Mucosa of descending colon (tissue), 3 donors: ENCODE measurements at regions not wholly inside any gene's neighbourhood (a gene's known extent, or its start where the extent isn't known, plus 50 kb on each side); places are given as distances from the start of the nearest gene placed in this dataset.
A peak's percentile ranks its signal among the peaks of the same experiment; 100 is the strongest.

ENCODE experiments used
- ATAC-seq: fragments of 200-7000 bp; cut with Tn5 transposase; one replicate; pipeline ENCODE4 v1.9.1; 2020; ENCODE audit warnings: mild to moderate bottlenecking, moderate library complexity
- DNase-seq, 3 donors: peaks; one replicate each; pipeline ENCODE4 v3.0.0-alpha.2; 2020
- H3K36me3 ChIP-seq: fragments of 200-600 bp; one replicate; pipeline ENCODE4 v1.8.0; 2021; ENCODE audit warnings: low read depth, mild to moderate bottlenecking
- H3K4me1 ChIP-seq: fragments of 200-600 bp; one replicate; pipeline ENCODE4 v1.8.0; 2021; ENCODE audit warnings: low read depth, mild to moderate bottlenecking
- H3K4me3 ChIP-seq: fragments of 200-600 bp; one replicate; pipeline ENCODE4 v1.8.0; 2021; ENCODE audit warnings: mild to moderate bottlenecking
- H3K9me3 ChIP-seq: fragments of 200-600 bp; one replicate; pipeline ENCODE4 v1.8.0; 2021; ENCODE audit warnings: mild to moderate bottlenecking
- intact Hi-C, 2 donors: fragments of 100-400 bp; cut with DNase I in 1 of 2; cut with micrococcal nuclease in 1 of 2; formaldehyde crosslinking; loops; one replicate each; pipeline versions ENCODE4 v1.11.0 to v1.11.1; 2022; cut with DNase I, micrococcal nuclease
- TF ChIP-seq, protein P1 (sequence below): fragments of 200-600 bp; IDR thresholded peaks from one replicate; pipeline ENCODE4 v1.8.0; 2022; ENCODE audit warnings: antibody characterized with exemption, mild to moderate bottlenecking
- donor health status: DM: no; HTN: no; CAD: no; lungs with moderate emphysema.
- donor health status: DM: no; HTN: no; CAD: no.
- donor health status: DM: no; HTN: yes; CAD: no.

GRCh38 chr13:74023484-74023883 lies 110.7 kb downstream of the KLF12 start:
- Histone ChIP-seq H3K9me3 (no peaks in the 10 kb centered on the region), H3K36me3 (no peaks in the 10 kb centered on the region), H3K4me1 (peaks cover 11% of the 10 kb centered on the region), H3K4me3 (no peak overlapping the region)
- no peak for DNase-seq
- intact Hi-C loops = no loop called here
- ATAC-seq = no peak
- TF ChIP-seq, protein P1, sequence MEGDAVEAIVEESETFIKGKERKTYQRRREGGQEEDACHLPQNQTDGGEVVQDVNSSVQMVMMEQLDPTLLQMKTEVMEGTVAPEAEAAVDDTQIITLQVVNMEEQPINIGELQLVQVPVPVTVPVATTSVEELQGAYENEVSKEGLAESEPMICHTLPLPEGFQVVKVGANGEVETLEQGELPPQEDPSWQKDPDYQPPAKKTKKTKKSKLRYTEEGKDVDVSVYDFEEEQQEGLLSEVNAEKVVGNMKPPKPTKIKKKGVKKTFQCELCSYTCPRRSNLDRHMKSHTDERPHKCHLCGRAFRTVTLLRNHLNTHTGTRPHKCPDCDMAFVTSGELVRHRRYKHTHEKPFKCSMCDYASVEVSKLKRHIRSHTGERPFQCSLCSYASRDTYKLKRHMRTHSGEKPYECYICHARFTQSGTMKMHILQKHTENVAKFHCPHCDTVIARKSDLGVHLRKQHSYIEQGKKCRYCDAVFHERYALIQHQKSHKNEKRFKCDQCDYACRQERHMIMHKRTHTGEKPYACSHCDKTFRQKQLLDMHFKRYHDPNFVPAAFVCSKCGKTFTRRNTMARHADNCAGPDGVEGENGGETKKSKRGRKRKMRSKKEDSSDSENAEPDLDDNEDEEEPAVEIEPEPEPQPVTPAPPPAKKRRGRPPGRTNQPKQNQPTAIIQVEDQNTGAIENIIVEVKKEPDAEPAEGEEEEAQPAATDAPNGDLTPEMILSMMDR = no peak

DNA sequence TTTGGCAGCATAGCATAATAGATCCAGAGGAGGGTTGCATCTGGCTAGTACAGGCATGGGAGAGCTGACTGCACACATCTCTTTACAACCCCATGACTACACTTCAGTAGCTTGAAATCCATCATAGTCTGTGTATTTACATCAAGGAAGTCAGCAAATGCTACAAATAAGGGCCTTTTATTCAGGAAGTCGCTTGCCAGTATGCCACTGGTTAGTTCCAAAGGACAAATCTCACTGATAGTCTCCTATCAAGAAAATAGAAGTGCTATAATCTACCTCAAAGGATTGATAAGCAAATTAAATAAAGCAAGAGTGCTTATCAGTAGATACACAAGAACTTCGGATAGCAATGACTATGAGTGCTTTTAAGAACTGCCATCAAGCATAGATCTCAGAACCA lies 112.7 kb downstream of the KLF12 start:
- intact Hi-C loops = no loop called here
- no peaks in the 10 kb centered on the region for H3K9me3 ChIP-seq
- peak in 1 of 3 donors; percentile 25 for DNase-seq
- ATAC-seq = peak; percentile 87
- H3K4me1 ChIP-seq = peaks cover 11% of the 10 kb centered on the region
- H3K36me3 ChIP-seq = no peaks in the 10 kb centered on the region
- TF ChIP-seq, protein P1 = no peak
- H3K4me3 ChIP-seq = no peak overlapping the region

DNA sequence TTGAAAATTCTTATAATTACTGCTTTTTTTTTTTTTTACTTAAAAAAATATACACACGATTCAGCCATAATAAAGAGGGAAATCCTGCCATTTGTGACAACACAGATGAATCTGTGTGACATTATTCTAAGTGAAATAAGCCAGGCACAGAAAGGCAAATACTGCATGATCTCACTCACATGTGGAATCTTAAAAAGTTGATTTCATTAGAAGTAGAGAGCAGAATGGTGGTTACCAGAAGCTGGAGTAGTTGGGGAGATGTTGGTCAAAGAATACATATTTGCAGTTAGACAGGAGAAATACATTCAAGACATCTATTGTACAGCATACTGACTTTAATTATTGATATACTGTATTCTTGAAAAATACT lies 116.2 kb downstream of the KLF12 start:
- TF ChIP-seq, protein P1 = no peak
- Histone ChIP-seq H3K4me3 (no peak overlapping the region), H3K9me3 (no peaks in the 10 kb centered on the region), H3K4me1 (peaks cover 8% of the 10 kb centered on the region), H3K36me3 (no peaks in the 10 kb centered on the region)
- ATAC-seq (no peak), DNase-seq (no peak)
- intact Hi-C loops = no loop called here

- peaks cover 8% of the 10 kb centered on the region for H3K4me1 ChIP-seq
- intact Hi-C loops = no loop called here
- no peaks in the 10 kb centered on the region for H3K36me3 ChIP-seq
- no peak overlapping the region for H3K4me3 ChIP-seq
- no peaks in the 10 kb centered on the region for H3K9me3 ChIP-seq
- DNase-seq = no peak
- TF ChIP-seq, protein P1 = no peak
- ATAC-seq = no peak
Observed at GRCh38 chr13:74017301-74018061, 116.7 kb downstream of the KLF12 start.

DNA sequence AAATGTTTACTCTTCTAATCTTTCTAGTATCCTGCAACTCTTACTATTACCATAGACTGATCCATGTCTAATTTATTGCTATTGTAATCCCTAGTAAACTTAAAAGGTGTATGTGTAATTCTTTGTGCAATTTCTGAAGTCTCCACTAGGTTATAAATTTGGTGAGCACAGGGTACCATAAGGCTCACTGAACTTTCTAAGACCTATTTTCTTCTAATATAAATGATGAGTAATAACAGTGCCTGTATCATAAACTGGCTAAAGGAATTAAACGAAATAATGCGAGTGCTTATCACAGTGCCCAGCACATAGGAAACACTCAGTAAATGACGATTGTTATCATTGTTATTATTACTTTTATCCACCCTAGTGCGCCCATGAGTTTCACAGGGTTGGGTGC lies 119.1 kb downstream of the KLF12 start:
- Histone ChIP-seq H3K4me3 (no peak overlapping the region), H3K36me3 (no peaks in the 10 kb centered on the region), H3K9me3 (no peaks in the 10 kb centered on the region), H3K4me1 (no peaks in the 10 kb centered on the region)
- intact Hi-C loops = no loop called here
- no peak for DNase-seq
- ATAC-seq = no peak
- TF ChIP-seq, protein P1 = no peak
